ENCODE measurements at regions not wholly inside any gene's neighbourhood (a gene's known extent, or its start where the extent isn't known, plus 50 kb on each side); places are given as distances from the start of the nearest gene placed in this dataset.

DNA sequence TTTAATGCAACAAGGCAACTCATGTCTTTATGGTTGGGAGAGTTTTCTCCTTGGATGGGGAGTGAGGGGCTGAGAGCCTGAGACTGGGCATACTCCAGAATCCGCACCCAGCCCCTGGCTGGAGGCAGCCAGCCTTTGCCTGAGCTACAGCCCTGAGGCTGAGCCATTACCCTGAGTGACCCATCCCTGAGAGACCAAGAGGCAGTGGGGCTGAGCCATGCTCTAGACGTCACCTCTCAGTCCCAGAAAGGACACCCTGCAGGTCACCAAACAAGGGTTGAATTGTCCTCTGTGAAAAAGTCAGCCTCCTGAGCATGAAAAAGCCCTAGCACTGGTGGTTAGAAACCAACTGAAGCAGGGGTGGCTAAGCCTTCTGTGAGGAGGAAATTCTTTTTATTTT is 151.2 kb upstream of the GATB start:
- no peak for TF ChIP-seq POLR2AphosphoS5 (IDR thresholded peaks at IDR 0.05; ENCODE audit: low read depth, low read length)
- no peak for TF ChIP-seq POLR2A (IDR thresholded peaks at IDR 0.05; ENCODE audit: low read depth, low read length)
- TF ChIP-seq TAF1 (IDR thresholded peaks at IDR 0.05; ENCODE audit: low read depth, low read length): no peak

All from GM12891 (cell line).